Activated T-helper 1 cell treated with anti-CD3 and anti-CD28 coated beads, Interleukin-12 subunit alpha, Interleukin-12 subunit beta, Interleukin-2, Interleukin-4 antibody, amounts not matched to agents 30 ng/mL and 10 ng/mL and 1 ng/mL, durations not matched to agents 14 hours and 24 hours and 36 hours (primary cell): ENCODE measurements at regions not wholly inside any gene's neighbourhood (a gene's known extent, or its start where the extent isn't known, plus 50 kb on each side); places are given as distances from the start of the nearest gene placed in this dataset.
"Not testable (repeated sequence)": the region's sequence is repeated elsewhere in the genome, so short reads cannot be mapped to it uniquely, and the experiment has no call there.

ENCODE experiments used
- DNase-seq: peaks from one replicate; pipeline ENCODE4 v3.0.0; 2021; ENCODE audit warnings: low spot score
- H3K27ac Mint-ChIP-seq: one replicate; pipeline ENCODE4 v1.8.0; 2021; ENCODE audit warnings: mild to moderate bottlenecking, mixed read lengths
- H3K27me3 Mint-ChIP-seq: one replicate; pipeline ENCODE4 v1.8.0; 2022; ENCODE audit warnings: mild to moderate bottlenecking, moderate library complexity, mixed read lengths; ENCODE audit not compliant: insufficient read depth
- H3K36me3 Mint-ChIP-seq: one replicate; pipeline ENCODE4 v1.8.0; 2021; ENCODE audit warnings: low read depth, mixed read lengths
- H3K4me1 Mint-ChIP-seq: one replicate; pipeline ENCODE4 v1.8.0; 2021; ENCODE audit warnings: low read depth, mixed read lengths
- H3K4me3 Mint-ChIP-seq: one replicate; pipeline ENCODE4 v1.8.0; 2021; ENCODE audit warnings: mild to moderate bottlenecking, moderate library complexity, mixed read lengths
- H3K9me3 Mint-ChIP-seq: one replicate; pipeline ENCODE4 v1.8.0; 2021; ENCODE audit warnings: mixed read lengths
- intact Hi-C: fragments of 100-400 bp; cut with micrococcal nuclease; formaldehyde crosslinking; loops from one replicate; pipeline ENCODE4 v1.15.1; 2024

DNA sequence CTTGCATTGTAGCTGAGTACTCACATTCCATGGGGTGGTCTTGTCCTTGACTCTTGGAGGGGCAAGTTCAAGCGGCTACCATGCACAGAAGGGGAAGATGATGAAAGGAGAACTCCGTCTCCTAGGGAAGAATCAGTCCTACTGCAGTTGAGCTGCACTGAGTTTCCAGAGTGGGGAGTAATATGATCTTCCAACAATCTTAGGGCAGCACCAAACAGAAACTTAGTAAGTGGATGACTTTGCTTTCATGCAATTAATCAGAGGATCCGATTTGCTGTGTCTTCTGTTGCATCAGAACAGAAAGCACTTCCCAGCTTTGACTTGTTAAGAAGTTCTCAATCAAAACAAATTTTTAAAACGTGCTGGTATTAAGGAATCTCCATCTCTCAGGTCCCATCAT, 2727.6 kb upstream of the TPTE start:
- DNase-seq, H3K9me3 Mint-ChIP-seq, H3K4me1 Mint-ChIP-seq, intact Hi-C loops, H3K36me3 Mint-ChIP-seq, H3K4me3 Mint-ChIP-seq, H3K27me3 Mint-ChIP-seq, H3K27ac Mint-ChIP-seq: not testable (repeated sequence)

GRCh38 chr21:7797328-7797727, 2724.1 kb upstream of the TPTE start:
- H3K4me3 Mint-ChIP-seq, H3K36me3 Mint-ChIP-seq, H3K27ac Mint-ChIP-seq, DNase-seq, H3K27me3 Mint-ChIP-seq, H3K4me1 Mint-ChIP-seq, intact Hi-C loops, H3K9me3 Mint-ChIP-seq: not testable (repeated sequence)

DNA sequence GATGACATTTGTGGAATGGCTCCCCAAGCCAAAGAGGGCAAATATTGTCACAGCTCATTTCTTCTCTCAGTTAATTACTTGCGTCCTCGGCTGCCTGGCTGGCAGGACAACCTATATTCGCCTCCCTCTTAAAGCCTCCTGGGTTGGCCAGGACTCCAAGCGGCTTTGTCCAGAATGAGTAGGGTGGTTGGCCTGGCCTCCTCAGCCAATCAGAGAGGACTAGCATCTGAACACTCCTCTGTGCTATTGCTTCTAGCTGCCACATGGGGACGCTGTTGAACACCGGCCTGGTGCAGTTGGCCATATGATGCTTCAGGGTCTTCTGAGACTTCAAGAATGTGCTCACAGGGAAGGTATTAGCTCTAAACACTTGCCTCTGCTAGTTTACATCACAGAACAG, 2722.9 kb upstream of the TPTE start:
- DNase-seq, H3K9me3 Mint-ChIP-seq, H3K36me3 Mint-ChIP-seq, H3K4me3 Mint-ChIP-seq, intact Hi-C loops, H3K27me3 Mint-ChIP-seq, H3K4me1 Mint-ChIP-seq, H3K27ac Mint-ChIP-seq: not testable (repeated sequence)

DNA sequence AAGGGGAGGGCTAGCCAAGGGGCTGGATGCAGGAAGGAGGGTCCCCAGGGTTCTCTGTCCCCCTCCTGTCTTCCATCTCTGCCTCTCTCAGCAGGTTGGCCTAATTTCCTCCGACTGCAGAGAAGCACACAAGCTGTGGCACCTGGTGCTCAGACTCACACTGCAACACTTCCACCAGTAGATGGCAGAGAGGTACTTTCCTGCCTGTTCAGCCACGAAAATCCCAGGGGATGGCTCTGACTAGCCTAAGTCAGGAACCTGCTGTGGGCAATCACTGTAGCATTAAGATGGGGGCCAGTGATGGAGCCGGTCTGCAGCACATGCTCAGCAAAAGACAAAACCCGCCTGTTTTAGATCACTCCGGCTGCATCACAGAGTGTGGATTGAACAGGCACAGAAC, 2721.7 kb upstream of the TPTE start:
- H3K4me3 Mint-ChIP-seq, H3K4me1 Mint-ChIP-seq, H3K36me3 Mint-ChIP-seq, H3K9me3 Mint-ChIP-seq, intact Hi-C loops, H3K27me3 Mint-ChIP-seq, H3K27ac Mint-ChIP-seq, DNase-seq: not testable (repeated sequence)

DNA sequence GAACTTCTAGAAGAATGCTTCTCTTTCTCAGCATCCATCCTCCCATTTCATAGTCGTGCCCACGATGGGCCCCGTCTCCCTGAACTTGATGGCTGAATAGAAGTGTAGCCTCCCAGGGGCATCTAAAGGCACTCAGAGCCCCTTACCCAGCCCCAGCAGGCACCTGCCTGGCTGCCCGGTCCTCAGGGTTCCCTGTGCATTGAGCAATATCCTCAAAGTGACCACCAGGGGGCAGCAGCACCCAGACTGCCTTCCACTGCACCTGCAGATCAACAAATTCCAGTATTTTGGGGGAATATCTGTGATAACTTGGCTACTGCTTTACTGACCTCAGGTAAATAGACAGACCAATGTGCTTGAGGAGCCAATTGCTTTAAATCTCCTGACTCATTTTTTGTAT, 2707.9 kb upstream of the TPTE start:
- intact Hi-C loops, H3K36me3 Mint-ChIP-seq, H3K4me3 Mint-ChIP-seq, H3K9me3 Mint-ChIP-seq, H3K27ac Mint-ChIP-seq, DNase-seq, H3K27me3 Mint-ChIP-seq, H3K4me1 Mint-ChIP-seq: not testable (repeated sequence)

GRCh38 chr21:7817013-7817412, 2704.4 kb upstream of the TPTE start:
- H3K4me3 Mint-ChIP-seq, H3K4me1 Mint-ChIP-seq, H3K27me3 Mint-ChIP-seq, H3K36me3 Mint-ChIP-seq, H3K9me3 Mint-ChIP-seq, H3K27ac Mint-ChIP-seq, DNase-seq, intact Hi-C loops: not testable (repeated sequence)

DNA sequence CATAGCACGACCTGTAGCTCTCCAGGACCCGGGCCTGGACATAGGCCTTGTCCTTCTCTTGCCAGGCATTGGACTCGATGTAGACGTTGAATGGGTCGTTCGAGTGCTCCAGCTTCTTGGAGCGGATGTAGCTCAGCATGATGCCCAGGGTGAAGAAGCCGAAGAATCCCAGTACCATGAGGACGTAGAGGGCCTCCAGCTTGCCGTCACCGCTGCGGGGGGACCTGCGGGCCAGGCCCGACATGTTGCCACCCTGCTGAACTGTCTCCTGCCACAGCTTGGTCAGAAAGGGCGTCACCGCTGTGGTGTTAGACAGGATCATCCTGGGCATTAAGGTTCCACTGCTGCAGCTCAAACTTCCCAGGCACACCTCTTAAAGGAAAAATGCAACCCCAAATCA, 2702.1 kb upstream of the TPTE start:
- H3K9me3 Mint-ChIP-seq, H3K36me3 Mint-ChIP-seq, H3K4me1 Mint-ChIP-seq, H3K4me3 Mint-ChIP-seq, DNase-seq, H3K27ac Mint-ChIP-seq, intact Hi-C loops, H3K27me3 Mint-ChIP-seq: not testable (repeated sequence)

DNA sequence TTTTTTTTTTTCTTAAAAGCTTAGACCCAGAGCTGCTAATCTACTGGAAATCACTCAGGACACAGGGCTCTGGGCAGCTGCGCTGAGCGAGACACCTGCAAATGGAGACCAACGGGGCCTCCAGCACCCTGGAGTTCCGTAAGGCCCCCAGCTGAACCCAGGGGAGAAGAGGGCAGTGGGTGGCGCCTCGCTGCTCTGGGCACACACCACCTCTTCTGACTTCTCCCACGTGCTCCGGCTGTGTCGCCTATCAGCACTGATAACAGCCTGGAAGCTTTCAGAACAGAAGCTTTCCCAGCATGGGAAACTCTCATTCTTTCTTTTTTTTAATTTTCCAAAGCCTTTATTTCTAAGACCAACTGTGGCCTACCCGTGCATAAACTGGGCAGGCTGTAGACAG, 2695.8 kb upstream of the TPTE start:
- H3K36me3 Mint-ChIP-seq, intact Hi-C loops, H3K4me1 Mint-ChIP-seq, H3K9me3 Mint-ChIP-seq, DNase-seq, H3K27ac Mint-ChIP-seq, H3K4me3 Mint-ChIP-seq, H3K27me3 Mint-ChIP-seq: not testable (repeated sequence)

GRCh38 chr21:7826174-7826573, 2695.2 kb upstream of the TPTE start:
- H3K36me3 Mint-ChIP-seq, H3K27me3 Mint-ChIP-seq, H3K4me1 Mint-ChIP-seq, DNase-seq, intact Hi-C loops, H3K4me3 Mint-ChIP-seq, H3K27ac Mint-ChIP-seq, H3K9me3 Mint-ChIP-seq: not testable (repeated sequence)

- H3K4me1 Mint-ChIP-seq, intact Hi-C loops, H3K27me3 Mint-ChIP-seq, H3K36me3 Mint-ChIP-seq, H3K27ac Mint-ChIP-seq, H3K9me3 Mint-ChIP-seq, H3K4me3 Mint-ChIP-seq, DNase-seq: not testable (repeated sequence)
Observed at GRCh38 chr21:7828260-7828659, 2693.1 kb upstream of the TPTE start.

- H3K9me3 Mint-ChIP-seq, intact Hi-C loops, H3K36me3 Mint-ChIP-seq, H3K4me1 Mint-ChIP-seq, H3K4me3 Mint-ChIP-seq, H3K27me3 Mint-ChIP-seq, DNase-seq, H3K27ac Mint-ChIP-seq: not testable (repeated sequence)
Observed at GRCh38 chr21:7829411-7829810, 2692.0 kb upstream of the TPTE start.

GRCh38 chr21:7837315-7837714, 2684.1 kb upstream of the TPTE start:
- H3K4me1 Mint-ChIP-seq, DNase-seq, H3K27me3 Mint-ChIP-seq, H3K4me3 Mint-ChIP-seq, H3K9me3 Mint-ChIP-seq, H3K36me3 Mint-ChIP-seq, H3K27ac Mint-ChIP-seq, intact Hi-C loops: not testable (repeated sequence)

DNA sequence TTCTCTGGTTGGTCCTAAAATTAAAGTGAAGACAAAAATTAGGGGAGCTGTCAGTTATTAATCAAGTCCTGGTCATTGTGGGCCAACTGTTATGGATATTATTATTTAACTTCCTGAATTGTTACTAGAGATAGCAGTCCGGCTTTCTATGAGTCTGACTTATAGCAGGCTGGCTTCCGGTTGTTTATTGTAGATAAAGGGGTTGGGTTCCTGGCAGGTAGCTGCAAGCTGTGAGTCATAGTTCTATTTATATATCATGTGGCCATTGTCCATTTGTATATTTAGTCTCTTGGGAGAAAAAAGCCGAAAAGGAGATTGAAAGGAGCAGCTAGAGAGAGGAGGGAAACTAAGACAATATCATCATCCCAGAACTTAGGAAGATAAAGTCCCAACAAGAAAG, 2668.0 kb upstream of the TPTE start:
- DNase-seq, H3K4me1 Mint-ChIP-seq, H3K36me3 Mint-ChIP-seq, H3K27me3 Mint-ChIP-seq, H3K9me3 Mint-ChIP-seq, intact Hi-C loops, H3K4me3 Mint-ChIP-seq, H3K27ac Mint-ChIP-seq: not testable (repeated sequence)

GRCh38 chr21:7853836-7854235, 2667.5 kb upstream of the TPTE start:
- H3K4me1 Mint-ChIP-seq, H3K9me3 Mint-ChIP-seq, intact Hi-C loops, H3K36me3 Mint-ChIP-seq, H3K27me3 Mint-ChIP-seq, DNase-seq, H3K27ac Mint-ChIP-seq, H3K4me3 Mint-ChIP-seq: not testable (repeated sequence)
